Breast epithelium (tissue), 3 donors: ENCODE measurements at regions not wholly inside any gene's neighbourhood (a gene's known extent, or its start where the extent isn't known, plus 50 kb on each side); places are given as distances from the start of the nearest gene placed in this dataset.

Experiments used
- POLR2A ChIP-seq: fragments of 450-650 bp; IDR thresholded peaks from one replicate; pipeline ENCODE4 v1.6.1; 2016; ENCODE audit warnings: antibody characterized with exemption, mild to moderate bottlenecking, moderate library complexity
- POLR2AphosphoS5 ChIP-seq, 3 donors: sonication (generic); formaldehyde crosslinking; IDR thresholded peaks; one replicate each; pipeline ENCODE4 v1.6.1; 2017; ENCODE audit warnings: antibody characterized with exemption in 3 of 3
- TF ChIP-seq, protein P1 (sequence below), 3 donors: fragments of 450-650 bp; IDR thresholded peaks; one replicate each; pipeline ENCODE4 v1.5.1; 2016 to 2017; ENCODE audit warnings: antibody characterized with exemption in 3 of 3, mild to moderate bottlenecking in 3 of 3, moderate library complexity in 3 of 3

DNA sequence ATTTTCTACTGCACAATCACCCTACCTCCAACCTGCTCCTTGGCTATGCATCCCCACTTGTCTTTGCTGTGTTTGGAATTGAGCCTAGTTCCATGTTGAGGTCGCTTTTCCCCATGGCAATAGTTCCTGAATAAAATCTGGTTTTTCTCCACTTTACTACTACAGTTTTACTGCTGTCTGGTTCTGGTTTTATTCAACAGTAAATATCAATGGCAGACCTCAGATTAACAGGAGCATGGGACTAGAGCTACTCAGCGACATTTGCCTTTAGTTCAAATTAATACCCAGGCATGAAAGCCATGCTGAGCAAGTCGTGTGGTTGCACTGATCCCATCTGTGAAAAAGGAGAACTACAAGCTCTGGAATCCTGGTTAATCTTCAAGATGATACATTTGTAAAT lies 460.3 kb downstream of the GRXCR1 start:
- TF ChIP-seq, protein P1, sequence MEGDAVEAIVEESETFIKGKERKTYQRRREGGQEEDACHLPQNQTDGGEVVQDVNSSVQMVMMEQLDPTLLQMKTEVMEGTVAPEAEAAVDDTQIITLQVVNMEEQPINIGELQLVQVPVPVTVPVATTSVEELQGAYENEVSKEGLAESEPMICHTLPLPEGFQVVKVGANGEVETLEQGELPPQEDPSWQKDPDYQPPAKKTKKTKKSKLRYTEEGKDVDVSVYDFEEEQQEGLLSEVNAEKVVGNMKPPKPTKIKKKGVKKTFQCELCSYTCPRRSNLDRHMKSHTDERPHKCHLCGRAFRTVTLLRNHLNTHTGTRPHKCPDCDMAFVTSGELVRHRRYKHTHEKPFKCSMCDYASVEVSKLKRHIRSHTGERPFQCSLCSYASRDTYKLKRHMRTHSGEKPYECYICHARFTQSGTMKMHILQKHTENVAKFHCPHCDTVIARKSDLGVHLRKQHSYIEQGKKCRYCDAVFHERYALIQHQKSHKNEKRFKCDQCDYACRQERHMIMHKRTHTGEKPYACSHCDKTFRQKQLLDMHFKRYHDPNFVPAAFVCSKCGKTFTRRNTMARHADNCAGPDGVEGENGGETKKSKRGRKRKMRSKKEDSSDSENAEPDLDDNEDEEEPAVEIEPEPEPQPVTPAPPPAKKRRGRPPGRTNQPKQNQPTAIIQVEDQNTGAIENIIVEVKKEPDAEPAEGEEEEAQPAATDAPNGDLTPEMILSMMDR (IDR thresholded peaks at IDR 0.05), result no peak
- TF ChIP-seq POLR2A (no peak), POLR2AphosphoS5 (IDR thresholded peaks at IDR 0.05) (no peak)
